Activated B cell treated with CpG ODN at 0.5 μM for 24 hours (primary cell): ENCODE measurements at regions not wholly inside any gene's neighbourhood (a gene's known extent, or its start where the extent isn't known, plus 50 kb on each side); places are given as distances from the start of the nearest gene placed in this dataset.

ENCODE experiments used
- ATAC-seq: fragments of 200-7000 bp; cut with Tn5 transposase; one replicate; pipeline ENCODE4 v1.10.0; 2021; ENCODE audit warnings: low read depth, mild to moderate bottlenecking, moderate library complexity
- CTCF ChIA-PET: fragments of 350-600 bp; sonication (Branson Sonifier 250); formaldehyde crosslinking; loops from one replicate; lab custom pipeline; 2021; ENCODE audit warnings: antibody characterized with exemption; lab: Charles Lee
- POLR2A ChIA-PET: fragments of 350-600 bp; sonication (Branson Sonifier 250); formaldehyde crosslinking; loops from one replicate; lab custom pipeline; 2021; ENCODE audit warnings: antibody characterized with exemption; lab: Charles Lee
- DNase-seq: peaks from one replicate; pipeline ENCODE4 v3.0.0; 2022
- H3K27ac Mint-ChIP-seq: one replicate; pipeline ENCODE4 v1.8.0; 2020; ENCODE audit warnings: mixed read lengths
- H3K27me3 Mint-ChIP-seq: one replicate; pipeline ENCODE4 v1.8.0; 2021; ENCODE audit warnings: mixed read lengths
- H3K36me3 Mint-ChIP-seq: one replicate; pipeline ENCODE4 v1.8.0; 2021; ENCODE audit warnings: low read depth, mixed read lengths
- H3K4me1 Mint-ChIP-seq: one replicate; pipeline ENCODE4 v1.8.0; 2021; ENCODE audit warnings: mixed read lengths
- H3K4me3 Mint-ChIP-seq: one replicate; pipeline ENCODE4 v1.8.0; 2020; ENCODE audit warnings: mild to moderate bottlenecking, mixed read lengths
- H3K9me3 Mint-ChIP-seq: one replicate; pipeline ENCODE4 v1.8.0; 2020; ENCODE audit warnings: mixed read lengths
- intact Hi-C: fragments of 100-400 bp; cut with micrococcal nuclease; formaldehyde crosslinking; loops from one replicate; pipeline ENCODE4 v1.15.1; 2024
- TF ChIP-seq, protein P1 (sequence below): fragments of 200-600 bp; IDR thresholded peaks from one replicate; pipeline ENCODE4 v1.8.0; 2022; ENCODE audit warnings: antibody characterized with exemption, mild to moderate bottlenecking

DNA sequence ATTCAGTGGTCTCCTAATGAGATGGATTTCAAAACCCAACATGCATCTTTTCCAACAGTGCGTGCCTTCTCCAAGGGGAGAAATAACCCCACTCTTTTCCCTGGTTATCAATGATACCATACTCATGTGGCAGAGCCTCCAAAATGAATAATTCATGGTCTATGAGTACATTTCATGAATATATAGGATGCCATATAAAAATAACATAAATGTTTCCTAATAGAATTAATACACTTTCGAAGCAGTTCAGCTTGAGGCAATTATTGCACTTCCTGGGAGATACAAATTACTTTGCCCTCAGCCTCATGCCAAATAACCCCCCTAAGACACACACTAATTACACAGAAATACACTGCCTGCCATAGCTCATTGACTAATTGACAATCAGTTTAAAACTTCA lies 318.6 kb downstream of the ZSWIM6 start:
- CTCF ChIA-PET, result interaction anchor here (1.3 kb wide), 1 partner anchor 692 kb away, joined by 4 read pairs; no protein-coding TSS in a partner anchor
- ATAC-seq (no peak), DNase-seq (no peak)
- intact Hi-C loops, result no loop called here
- Mint-ChIP-seq H3K9me3 (no peaks in the 10 kb centered on the region), H3K27ac (no peak overlapping the region), H3K36me3 (no peaks in the 10 kb centered on the region), H3K4me1 (no peaks in the 10 kb centered on the region), H3K4me3 (no peak overlapping the region), H3K27me3 (peaks cover 10% of the 10 kb centered on the region)
- POLR2A ChIA-PET, result no interaction called here
- TF ChIP-seq, protein P1, sequence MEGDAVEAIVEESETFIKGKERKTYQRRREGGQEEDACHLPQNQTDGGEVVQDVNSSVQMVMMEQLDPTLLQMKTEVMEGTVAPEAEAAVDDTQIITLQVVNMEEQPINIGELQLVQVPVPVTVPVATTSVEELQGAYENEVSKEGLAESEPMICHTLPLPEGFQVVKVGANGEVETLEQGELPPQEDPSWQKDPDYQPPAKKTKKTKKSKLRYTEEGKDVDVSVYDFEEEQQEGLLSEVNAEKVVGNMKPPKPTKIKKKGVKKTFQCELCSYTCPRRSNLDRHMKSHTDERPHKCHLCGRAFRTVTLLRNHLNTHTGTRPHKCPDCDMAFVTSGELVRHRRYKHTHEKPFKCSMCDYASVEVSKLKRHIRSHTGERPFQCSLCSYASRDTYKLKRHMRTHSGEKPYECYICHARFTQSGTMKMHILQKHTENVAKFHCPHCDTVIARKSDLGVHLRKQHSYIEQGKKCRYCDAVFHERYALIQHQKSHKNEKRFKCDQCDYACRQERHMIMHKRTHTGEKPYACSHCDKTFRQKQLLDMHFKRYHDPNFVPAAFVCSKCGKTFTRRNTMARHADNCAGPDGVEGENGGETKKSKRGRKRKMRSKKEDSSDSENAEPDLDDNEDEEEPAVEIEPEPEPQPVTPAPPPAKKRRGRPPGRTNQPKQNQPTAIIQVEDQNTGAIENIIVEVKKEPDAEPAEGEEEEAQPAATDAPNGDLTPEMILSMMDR, result no peak

DNA sequence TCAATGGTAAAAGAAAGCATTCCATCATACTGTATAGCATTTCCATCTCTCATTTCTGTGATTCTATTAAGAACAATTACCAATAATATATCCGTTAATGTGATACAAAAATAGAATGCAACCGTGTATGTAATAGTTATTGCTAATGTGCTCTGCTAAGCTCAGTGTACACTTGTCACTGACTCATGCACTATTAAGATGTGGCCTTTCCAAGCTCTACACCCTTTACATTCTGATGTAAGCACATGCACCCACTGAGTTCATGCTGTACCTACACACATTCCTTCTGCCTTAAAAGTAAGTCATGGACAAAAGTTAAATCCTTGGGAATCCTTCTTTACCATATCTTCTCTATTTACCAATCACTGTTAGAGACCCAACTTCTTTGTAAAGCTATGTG lies 319.1 kb downstream of the ZSWIM6 start:
- TF ChIP-seq, protein P1, result no peak
- DNase-seq (no peak), ATAC-seq (no peak)
- H3K27me3 Mint-ChIP-seq, result peaks cover 10% of the 10 kb centered on the region
- no peak overlapping the region for H3K4me3 Mint-ChIP-seq
- no peaks in the 10 kb centered on the region for H3K4me1 Mint-ChIP-seq
- H3K9me3 Mint-ChIP-seq, result no peaks in the 10 kb centered on the region
- no peaks in the 10 kb centered on the region for H3K36me3 Mint-ChIP-seq
- intact Hi-C loops, result no loop called here
- CTCF ChIA-PET, result interaction anchor here (1.3 kb wide), 1 partner anchor 693 kb away, joined by 4 read pairs; no protein-coding TSS in a partner anchor
- no peak overlapping the region for H3K27ac Mint-ChIP-seq
- POLR2A ChIA-PET, result no interaction called here

DNA sequence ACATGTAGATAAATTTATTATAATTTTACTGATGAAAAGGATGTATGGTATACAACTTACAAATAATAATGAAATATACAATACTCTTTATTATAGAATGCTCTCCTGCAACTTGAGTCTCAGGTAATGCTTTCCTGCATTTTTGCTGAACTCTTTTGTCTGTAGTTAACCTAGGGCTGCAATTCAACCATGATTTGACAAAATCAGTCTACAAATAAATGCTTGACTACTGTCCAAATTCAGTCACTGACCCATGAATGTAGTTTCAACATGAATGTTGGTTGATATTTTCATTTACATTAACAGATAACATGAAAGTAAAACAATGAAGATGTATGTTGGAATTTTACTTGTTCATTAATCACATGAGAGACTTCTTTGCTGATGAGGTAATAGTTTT lies 320.9 kb downstream of the ZSWIM6 start:
- DNase-seq (no peak), ATAC-seq (no peak)
- Mint-ChIP-seq H3K4me3 (no peak overlapping the region), H3K27ac (no peak overlapping the region), H3K9me3 (no peaks in the 10 kb centered on the region), H3K27me3 (peaks cover 10% of the 10 kb centered on the region), H3K36me3 (no peaks in the 10 kb centered on the region), H3K4me1 (no peaks in the 10 kb centered on the region)
- intact Hi-C loops, result no loop called here
- POLR2A ChIA-PET, result no interaction called here
- CTCF ChIA-PET, result no interaction called here
- TF ChIP-seq, protein P1, result no peak

DNA sequence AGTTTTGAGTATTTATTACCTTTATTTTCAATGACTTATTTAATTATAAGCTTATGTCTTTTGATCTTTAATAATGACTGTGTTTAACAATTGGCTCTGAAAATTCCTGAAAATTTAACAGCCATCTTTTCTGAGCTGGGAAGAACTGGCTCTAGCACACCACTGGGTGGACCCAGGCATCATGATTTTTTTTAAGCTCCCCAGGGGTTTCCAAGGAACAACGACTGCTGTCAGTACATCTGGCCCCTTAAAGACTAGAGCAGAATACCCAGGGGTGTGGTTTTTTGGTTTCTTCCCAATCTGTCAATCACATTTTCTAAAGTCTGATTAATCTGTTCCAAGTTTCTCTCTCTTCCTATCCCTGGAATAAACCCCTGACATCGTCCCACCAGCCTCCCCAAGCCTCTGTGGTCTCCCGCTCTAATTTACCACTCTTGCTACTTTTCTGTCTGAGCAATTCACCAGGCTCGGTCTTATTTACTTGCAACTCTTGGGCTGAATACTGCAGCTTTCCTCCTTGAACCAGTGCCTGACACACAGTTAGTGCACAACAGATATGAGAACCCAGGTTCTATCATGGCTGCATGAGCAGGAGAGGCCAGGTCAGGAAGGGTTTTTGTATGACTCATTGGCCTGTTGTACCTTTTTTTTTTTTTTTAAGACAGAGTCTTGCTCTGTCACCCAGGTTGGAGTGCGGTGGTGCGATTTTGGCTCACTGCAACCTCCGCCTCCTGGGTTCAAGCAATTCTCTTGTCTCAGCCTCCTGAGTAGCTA lies 321.9 kb downstream of the ZSWIM6 start:
- intact Hi-C loops, result no loop called here
- Mint-ChIP-seq H3K27ac (no peak overlapping the region), H3K4me3 (no peak overlapping the region), H3K36me3 (no peaks in the 10 kb centered on the region), H3K27me3 (peaks cover 12% of the 10 kb centered on the region), H3K9me3 (no peaks in the 10 kb centered on the region), H3K4me1 (no peaks in the 10 kb centered on the region)
- no peak for DNase-seq
- ChIA-PET CTCF (no interaction called here), POLR2A (no interaction called here)
- TF ChIP-seq, protein P1, result no peak
- no peak for ATAC-seq

DNA sequence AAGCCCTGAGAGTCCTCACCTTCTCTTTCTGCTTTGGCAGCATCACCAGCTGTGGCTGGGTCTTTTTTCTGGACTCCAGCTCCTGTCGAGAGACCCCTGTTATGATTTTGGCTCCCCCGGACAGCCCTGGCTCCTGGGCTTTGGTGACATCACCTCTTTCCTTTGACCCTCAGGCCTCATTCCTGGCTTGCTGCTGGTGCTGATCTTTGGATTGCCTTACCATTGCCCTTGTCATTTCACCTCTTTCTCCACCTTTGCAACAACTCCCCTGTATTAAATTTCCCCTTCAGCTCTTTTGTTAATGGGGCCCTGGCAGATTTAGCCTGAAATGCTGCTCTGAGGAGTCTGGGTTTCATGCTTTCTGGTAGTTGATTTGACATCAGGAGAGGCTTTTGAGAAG lies 322.8 kb downstream of the ZSWIM6 start:
- ATAC-seq, result no peak
- intact Hi-C loops, result no loop called here
- Mint-ChIP-seq H3K27ac (no peak overlapping the region), H3K9me3 (no peaks in the 10 kb centered on the region), H3K27me3 (peaks cover 6% of the 10 kb centered on the region), H3K4me3 (no peak overlapping the region), H3K36me3 (no peaks in the 10 kb centered on the region), H3K4me1 (no peaks in the 10 kb centered on the region)
- ChIA-PET POLR2A (no interaction called here), CTCF (no interaction called here)
- TF ChIP-seq, protein P1, result no peak
- DNase-seq, result no peak
